Activated CD8-positive, alpha-beta memory T cell treated with anti-CD3 and anti-CD28 coated beads for 24 hours (primary cell): ENCODE measurements at regions not wholly inside any gene's neighbourhood (a gene's known extent, or its start where the extent isn't known, plus 50 kb on each side); places are given as distances from the start of the nearest gene placed in this dataset.
"Not testable (repeated sequence)": the region's sequence is repeated elsewhere in the genome, so short reads cannot be mapped to it uniquely, and the experiment has no call there.

Experiments
- DNase-seq: peaks from one replicate; pipeline ENCODE4 v3.0.0-alpha.2; 2020

DNA sequence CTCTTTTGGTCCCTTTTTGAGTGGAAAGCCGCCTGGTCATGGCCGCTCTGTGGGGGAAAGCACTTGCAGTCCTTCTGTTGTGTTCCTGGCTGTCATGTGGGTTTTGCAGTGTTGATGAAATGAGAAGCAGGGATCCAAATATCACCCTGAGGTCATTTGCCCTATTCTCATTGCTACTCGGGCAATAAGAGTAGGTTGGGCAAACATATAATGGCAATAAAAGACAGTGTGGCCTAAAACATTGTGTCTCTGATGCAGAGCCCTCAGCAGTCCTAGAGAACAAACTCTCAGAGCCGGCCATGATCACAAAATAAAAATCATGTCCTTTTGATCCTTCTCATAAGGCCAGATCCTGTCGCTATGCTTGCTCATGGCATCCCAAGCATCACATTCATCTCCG is 361.1 kb upstream of the KLF4 start:
- DNase-seq: no peak

GRCh38 chr9:107847978-107848964 is 358.7 kb upstream of the KLF4 start:
- DNase-seq: no peak

DNA sequence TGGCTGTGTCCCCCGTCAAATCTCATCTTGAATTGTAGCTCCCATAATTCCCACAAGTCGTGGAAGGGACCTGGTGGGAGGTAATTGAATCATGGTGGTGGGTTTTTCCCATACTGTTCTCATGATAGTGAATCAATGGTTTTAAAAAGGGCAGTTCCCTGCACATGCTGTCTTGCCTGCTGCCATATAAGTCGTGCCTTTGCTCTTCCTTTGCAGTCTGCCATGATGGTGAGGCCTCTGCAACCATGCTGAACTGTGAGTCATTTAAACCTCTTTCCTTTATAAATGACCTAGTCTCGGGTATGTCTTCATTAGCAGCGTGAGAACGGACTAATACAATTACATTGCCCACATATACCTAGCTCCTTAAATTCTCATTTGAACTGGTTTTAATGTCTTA is 353.0 kb upstream of the KLF4 start:
- DNase-seq: no peak

- DNase-seq: no peak
These were observed 351.5 kb upstream of the KLF4 start for GRCh38 chr9:107841076-107841475.

DNA sequence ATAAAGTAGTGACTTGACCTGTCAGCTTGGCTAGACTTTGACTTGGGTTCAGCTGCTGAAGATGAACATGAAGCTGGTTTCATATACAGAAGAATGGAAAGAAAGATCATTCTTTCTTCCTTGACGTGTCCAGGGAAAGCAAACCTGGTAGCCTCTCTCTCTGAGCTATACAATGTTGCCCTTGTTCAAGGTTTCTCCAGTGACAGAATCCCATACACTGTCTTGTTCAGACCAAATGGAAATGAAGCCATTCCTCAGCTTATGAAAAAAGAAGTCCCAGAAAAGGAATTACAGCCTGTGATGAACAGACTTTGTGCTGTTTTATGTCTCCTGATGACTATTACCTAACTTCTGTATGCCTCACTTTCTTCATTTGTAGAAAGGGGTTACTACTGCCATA is 349.8 kb upstream of the KLF4 start:
- no peak for DNase-seq

- no peak for DNase-seq
These were observed 349.2 kb upstream of the KLF4 start for GRCh38 chr9:107838766-107839165.

GRCh38 chr9:107836300-107836699 is 346.7 kb upstream of the KLF4 start:
- DNase-seq: no peak

GRCh38 chr9:107833295-107833694 is 343.7 kb upstream of the KLF4 start:
- no peak for DNase-seq

- no peak for DNase-seq
These were observed 343.3 kb upstream of the KLF4 start for GRCh38 chr9:107832871-107833270.

DNA sequence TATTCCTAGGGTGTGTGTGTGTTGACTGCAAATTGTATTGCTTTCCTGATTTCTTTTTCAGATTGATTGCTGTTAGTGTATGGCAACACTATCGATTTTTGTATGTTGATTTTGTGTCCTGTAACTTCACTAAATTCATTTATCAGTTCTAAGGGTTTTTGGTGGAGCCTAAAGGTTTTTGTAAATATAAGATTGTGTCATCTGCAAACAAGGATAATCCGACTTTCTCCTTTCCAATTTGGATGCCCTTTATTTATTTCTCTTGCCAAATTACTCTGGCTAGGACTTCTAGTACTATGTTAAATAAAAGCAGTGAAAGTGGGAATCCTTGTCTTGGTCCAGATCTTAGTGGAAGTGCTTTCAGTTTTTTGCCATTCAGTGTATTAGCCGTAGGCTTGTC is 340.9 kb upstream of the KLF4 start:
- DNase-seq: no peak

- no peak for DNase-seq
These were observed 338.3 kb upstream of the KLF4 start for GRCh38 chr9:107827884-107828283.

DNA sequence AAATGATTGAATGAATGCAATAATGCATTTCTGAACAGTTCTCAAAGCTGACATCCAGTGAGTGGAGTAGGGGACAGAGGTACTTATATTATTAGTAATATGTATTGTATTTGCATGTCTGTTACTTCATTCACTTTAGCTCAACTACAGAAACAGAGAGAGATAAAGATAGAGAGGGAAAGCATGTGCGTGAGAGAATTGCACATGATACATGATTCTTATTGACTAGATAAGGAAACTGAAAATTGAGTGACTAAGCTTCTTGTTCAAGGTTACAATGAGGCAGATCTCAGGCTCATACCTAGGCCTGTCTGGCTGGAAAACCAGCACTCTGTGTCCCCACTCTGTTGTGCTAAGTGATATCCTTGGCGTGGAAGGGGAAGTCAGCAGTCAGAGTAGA is 337.7 kb upstream of the KLF4 start:
- no peak for DNase-seq

- DNase-seq: not testable (repeated sequence)
These were observed 337.1 kb upstream of the KLF4 start for GRCh38 chr9:107826688-107826983.

DNA sequence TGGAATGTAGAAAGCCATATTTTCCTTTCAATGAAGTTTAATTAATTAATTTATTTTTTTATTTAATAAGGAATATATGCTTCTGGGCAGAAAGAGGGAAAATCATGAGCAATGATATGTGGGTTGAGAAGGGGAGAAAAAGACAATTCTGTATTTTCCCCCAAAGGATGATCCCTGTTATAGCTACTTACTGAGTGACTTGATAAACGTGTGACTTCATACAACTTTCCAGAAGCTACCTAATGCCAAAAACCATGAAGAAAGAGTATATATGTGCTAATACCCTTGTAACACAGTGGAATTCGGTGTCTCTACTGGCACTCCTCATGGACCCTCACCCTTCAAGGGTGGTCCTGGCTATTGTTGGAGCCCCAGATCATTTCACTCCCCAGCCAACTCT is 335.0 kb upstream of the KLF4 start:
- no peak for DNase-seq

GRCh38 chr9:107819772-107820565 is 330.4 kb upstream of the KLF4 start:
- DNase-seq: no peak

GRCh38 chr9:107818503-107818829 is 328.9 kb upstream of the KLF4 start:
- DNase-seq: not testable (repeated sequence)

GRCh38 chr9:107817595-107818502 is 328.3 kb upstream of the KLF4 start:
- not testable (repeated sequence) for DNase-seq

GRCh38 chr9:107816561-107817021 is 327.0 kb upstream of the KLF4 start:
- no peak for DNase-seq

DNA sequence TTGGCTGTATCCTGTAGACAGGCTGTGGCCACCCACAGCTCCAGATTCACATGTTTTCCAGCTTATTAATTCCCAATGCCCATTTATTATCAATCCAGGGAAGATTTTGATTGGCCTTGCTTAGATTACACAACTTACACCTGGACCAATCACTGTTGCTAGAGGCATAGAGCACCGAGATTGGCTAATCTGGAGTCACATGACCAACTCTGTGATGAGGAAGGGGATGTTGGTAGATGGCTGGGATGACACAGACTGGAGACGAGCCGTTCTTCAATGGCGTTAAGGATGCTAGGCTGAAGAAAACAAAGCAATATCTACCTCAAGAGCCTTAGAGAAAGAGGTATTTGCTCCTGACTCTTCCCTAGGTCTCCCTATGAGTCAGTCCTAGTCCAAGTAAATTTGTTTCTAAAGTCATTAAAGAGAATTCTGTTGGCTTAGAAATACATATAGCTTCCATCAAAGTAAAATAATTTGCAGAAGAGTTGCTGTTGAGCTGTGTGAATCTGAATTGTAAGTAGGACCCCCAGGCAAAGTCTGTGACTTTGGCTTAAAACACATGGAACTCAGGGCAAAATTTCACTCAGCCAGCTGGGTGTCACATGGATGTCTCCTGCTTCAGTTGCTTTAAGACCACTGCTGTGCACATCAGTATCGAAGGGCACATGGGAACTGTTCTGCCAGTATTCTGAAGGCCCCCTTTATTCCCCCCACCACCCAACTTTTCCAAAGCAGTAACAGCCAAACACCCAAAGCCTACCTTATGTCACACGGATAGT is 326.4 kb upstream of the KLF4 start:
- no peak for DNase-seq

DNA sequence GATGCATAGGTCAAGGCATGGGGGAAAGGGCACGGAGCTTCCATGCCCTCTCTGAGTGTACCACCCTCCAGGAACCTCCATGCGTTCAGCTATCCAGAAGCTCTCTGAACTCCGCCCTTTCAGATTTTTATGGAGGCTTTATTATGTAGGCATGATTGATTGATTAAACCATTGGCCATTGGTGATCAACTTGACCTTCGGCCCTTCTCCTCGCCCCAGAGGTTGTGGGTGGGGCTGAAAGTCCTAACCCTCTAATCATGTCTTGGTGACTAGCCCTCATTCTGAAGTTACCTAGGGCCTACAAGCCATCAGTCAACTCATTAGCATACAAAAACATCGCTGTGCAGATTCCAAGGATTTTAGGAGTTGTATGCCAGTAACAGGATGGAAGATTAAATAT is 323.7 kb upstream of the KLF4 start:
- no peak for DNase-seq

DNA sequence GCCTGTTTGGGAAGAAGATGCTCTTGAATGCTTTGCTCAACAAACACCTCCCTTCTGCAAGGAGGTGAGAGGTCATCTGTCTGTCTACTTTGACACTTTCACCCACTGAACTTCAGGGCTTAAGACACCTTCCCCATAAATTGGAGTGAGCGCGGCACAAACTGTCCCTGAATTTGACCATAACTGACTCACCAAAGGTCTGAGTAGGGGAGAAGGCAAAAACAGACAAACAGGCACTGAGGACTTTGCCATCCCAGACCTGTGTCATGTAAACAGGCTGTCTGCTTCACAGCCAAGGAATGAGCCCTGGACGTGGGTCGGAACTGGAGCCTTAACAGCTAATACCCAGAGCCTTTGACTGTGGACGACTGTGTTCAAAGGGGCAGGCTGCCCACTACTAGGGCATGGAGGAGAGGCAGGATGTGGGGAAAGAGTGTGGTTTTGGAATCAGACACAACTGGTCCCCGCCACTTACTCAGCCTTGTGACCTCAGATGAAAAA is 320.9 kb upstream of the KLF4 start:
- no peak for DNase-seq

DNA sequence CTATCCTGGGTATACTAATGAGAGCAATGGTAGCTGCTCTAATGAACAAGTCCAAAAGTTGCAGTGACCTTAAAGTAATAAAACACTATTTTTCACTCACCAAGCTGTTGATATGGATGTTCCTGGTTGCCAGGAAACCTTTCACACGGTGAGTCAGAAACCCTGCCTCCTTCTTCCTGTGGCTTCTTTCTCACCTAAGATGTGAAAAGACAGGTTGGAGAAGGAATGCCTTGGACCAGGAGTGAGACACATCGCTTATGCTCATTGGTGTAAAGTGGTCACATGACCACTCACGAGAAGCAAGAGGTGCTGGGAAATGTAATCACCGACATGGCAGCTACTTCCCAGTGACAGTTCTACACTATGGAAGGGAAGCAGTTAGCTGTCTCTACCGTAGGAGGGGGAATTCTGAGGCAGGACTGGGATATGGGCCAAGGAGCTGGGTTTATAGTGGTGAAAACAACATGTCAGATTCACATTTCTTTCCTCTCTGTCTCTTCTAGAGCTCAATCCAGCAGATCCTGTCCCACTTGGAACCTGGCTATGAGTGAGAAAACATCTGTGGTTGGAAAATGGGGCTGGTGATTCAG is 320.4 kb upstream of the KLF4 start:
- DNase-seq: no peak
